Right lobe of liver (tissue), 4 donors: ENCODE measurements at regions not wholly inside any gene's neighbourhood (a gene's known extent, or its start where the extent isn't known, plus 50 kb on each side); places are given as distances from the start of the nearest gene placed in this dataset.

ENCODE experiments used
- POLR2A ChIP-seq: fragments of 450-650 bp; IDR thresholded peaks from one replicate; pipeline ENCODE4 v1.6.1; 2017; ENCODE audit warnings: antibody characterized with exemption, mild to moderate bottlenecking
- TF ChIP-seq, protein P1 (sequence below), 4 donors: fragments of 200-600 bp in 3 of 4; fragments of 450-650 bp in 1 of 4; IDR thresholded peaks; one replicate each; pipeline versions ENCODE4 v1.5.1 to v1.8.0; 2016 to 2022; ENCODE audit warnings: antibody characterized with exemption in 4 of 4, mild to moderate bottlenecking in 2 of 4
- donor health status: DM: no; HTN: no; CAD: no.
- donor health status: DM: no; HTN: no; CAD: no.
- donor health status: DM: no; HTN: yes; CAD: no.

GRCh38 chr1:244294599-244295224, 157.0 kb downstream of the ADSS2 start:
- TF ChIP-seq, protein P1, sequence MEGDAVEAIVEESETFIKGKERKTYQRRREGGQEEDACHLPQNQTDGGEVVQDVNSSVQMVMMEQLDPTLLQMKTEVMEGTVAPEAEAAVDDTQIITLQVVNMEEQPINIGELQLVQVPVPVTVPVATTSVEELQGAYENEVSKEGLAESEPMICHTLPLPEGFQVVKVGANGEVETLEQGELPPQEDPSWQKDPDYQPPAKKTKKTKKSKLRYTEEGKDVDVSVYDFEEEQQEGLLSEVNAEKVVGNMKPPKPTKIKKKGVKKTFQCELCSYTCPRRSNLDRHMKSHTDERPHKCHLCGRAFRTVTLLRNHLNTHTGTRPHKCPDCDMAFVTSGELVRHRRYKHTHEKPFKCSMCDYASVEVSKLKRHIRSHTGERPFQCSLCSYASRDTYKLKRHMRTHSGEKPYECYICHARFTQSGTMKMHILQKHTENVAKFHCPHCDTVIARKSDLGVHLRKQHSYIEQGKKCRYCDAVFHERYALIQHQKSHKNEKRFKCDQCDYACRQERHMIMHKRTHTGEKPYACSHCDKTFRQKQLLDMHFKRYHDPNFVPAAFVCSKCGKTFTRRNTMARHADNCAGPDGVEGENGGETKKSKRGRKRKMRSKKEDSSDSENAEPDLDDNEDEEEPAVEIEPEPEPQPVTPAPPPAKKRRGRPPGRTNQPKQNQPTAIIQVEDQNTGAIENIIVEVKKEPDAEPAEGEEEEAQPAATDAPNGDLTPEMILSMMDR (IDR thresholded peaks at IDR 0.05), result no peak
- TF ChIP-seq POLR2A, result no peak
